ENCODE measurements at regions not wholly inside any gene's neighbourhood (a gene's known extent, or its start where the extent isn't known, plus 50 kb on each side); places are given as distances from the start of the nearest gene placed in this dataset.

GRCh38 chrX:68934922-68935321 is 106.1 kb downstream of the EFNB1 start:
- TF ChIP-seq POLR2A (IDR thresholded peaks at IDR 0.05; ENCODE audit: low read depth, low read length), result no peak
- TF ChIP-seq CTCF (IDR thresholded peaks at IDR 0.05; ENCODE audit: extremely low read depth in 1 of 2, insufficient read depth in 1 of 2, low read depth in 1 of 2, low read length in 2 of 2), result no peak
- no peak for TF ChIP-seq MAX (IDR thresholded peaks at IDR 0.05; ENCODE audit: insufficient read depth, insufficient read length)
- no peak for TF ChIP-seq POLR2AphosphoS5 (IDR thresholded peaks at IDR 0.05; ENCODE audit: insufficient read depth, low read depth, low read length)
- no peak for TF ChIP-seq EZH2 (IDR thresholded peaks at IDR 0.05; ENCODE audit: borderline replicate concordance, low read depth, low read length, severe bottlenecking)
- TF ChIP-seq GATA2 (IDR thresholded peaks at IDR 0.05; ENCODE audit: insufficient read depth, insufficient read length, low read depth, low read length), result no peak

Measured in endothelial cell of umbilical vein (primary cell).